ENCODE measurements at regions not wholly inside any gene's neighbourhood (a gene's known extent, or its start where the extent isn't known, plus 50 kb on each side); places are given as distances from the start of the nearest gene placed in this dataset.

DNA sequence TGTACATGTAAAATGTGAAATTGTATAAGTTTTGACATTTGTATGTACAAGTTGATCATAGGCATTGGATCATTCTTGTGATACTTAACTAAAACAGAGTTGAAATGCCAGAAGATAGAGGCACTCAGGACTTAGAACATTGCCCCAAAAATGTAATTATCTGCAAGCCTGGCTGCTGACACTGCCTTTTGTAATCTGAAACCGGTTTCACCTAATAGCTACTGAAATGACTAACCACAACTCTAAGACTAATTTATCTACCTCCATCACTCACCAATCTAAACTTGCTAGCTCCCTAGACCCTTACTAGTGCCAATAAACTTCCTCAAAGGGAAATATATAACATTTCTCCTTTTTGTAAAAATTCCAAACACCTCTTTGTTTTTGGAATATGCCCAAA, 2596.2 kb downstream of the PCDH9 start:
- TF ChIP-seq ZNF8 (CRISPR knock-in tag; IDR thresholded peaks at IDR 0.05) (no peak), ISL1 (CRISPR knock-in tag; IDR thresholded peaks at IDR 0.05) (peak; percentile 17; the same call in 1 of the 2 replicates), ZFP30 (CRISPR knock-in tag; IDR thresholded peaks at IDR 0.05) (no peak), RARB (CRISPR knock-in tag; IDR thresholded peaks at IDR 0.05) (no peak), BACH2 (CRISPR knock-in tag; IDR thresholded peaks at IDR 0.05; ENCODE audit: borderline replicate concordance) (no peak)
- no peak for ATAC-seq

DNA sequence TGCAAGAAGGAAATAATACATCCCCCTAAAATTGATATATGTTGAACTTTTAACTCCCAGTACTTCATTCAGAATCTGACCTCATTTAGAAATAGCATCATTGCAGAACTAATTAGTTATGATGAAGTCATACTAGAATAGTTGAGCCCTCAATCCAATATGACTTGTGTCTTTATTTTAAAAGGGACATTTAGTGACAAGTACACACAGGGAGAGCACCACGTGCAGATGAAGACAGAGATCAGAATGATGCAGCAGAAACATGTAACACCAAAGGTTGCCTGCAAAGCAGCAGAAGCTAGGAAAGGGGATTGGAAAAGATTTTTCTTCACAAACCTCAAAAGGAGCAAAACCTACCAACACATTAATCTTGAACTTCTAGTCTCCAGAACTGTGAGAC, 2602.5 kb downstream of the PCDH9 start:
- TF ChIP-seq, protein P1, sequence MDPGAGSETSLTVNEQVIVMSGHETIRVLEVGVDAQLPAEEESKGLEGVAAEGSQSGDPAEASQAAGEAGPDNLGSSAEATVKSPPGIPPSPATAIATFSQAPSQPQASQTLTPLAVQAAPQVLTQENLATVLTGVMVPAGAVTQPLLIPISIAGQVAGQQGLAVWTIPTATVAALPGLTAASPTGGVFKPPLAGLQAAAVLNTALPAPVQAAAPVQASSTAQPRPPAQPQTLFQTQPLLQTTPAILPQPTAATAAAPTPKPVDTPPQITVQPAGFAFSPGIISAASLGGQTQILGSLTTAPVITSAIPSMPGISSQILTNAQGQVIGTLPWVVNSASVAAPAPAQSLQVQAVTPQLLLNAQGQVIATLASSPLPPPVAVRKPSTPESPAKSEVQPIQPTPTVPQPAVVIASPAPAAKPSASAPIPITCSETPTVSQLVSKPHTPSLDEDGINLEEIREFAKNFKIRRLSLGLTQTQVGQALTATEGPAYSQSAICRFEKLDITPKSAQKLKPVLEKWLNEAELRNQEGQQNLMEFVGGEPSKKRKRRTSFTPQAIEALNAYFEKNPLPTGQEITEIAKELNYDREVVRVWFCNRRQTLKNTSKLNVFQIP (CRISPR knock-in tag; IDR thresholded peaks at IDR 0.05; ENCODE audit: borderline replicate concordance, low read depth), result no peak
- TF ChIP-seq BACH2 (CRISPR knock-in tag; IDR thresholded peaks at IDR 0.05; ENCODE audit: borderline replicate concordance) (no peak), TOX (CRISPR knock-in tag; IDR thresholded peaks at IDR 0.05; ENCODE audit: borderline replicate concordance) (no peak), ZNF70 (CRISPR knock-in tag; IDR thresholded peaks at IDR 0.05) (no peak)
- ATAC-seq, result no peak

DNA sequence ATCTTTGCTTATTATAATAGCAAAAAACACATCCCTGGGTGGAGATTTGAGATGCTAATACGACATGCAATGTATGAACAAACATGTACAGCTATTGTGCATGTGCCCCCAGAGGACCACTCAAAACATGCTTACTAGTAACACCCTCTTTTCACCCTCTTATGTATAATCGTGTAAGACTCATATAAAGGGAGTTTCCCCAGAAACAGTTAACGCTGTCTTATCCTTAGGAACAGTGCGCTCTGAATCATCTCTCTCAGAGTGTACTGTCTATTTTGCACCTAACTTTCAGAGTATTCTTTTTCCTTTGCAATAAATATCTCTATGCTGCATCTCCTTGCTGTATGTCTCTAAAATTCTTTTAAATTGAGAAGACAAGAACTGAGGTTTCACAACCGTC, 2604.0 kb downstream of the PCDH9 start:
- no peak for ATAC-seq
- no peak for TF ChIP-seq ISL1 (CRISPR knock-in tag; IDR thresholded peaks at IDR 0.05)
- no peak for TF ChIP-seq PPARA (CRISPR knock-in tag; IDR thresholded peaks at IDR 0.05; ENCODE audit: borderline replicate concordance)
- TF ChIP-seq, protein P1 (CRISPR knock-in tag; IDR thresholded peaks at IDR 0.05; ENCODE audit: borderline replicate concordance, low read depth), result no peak
- TF ChIP-seq ARNTL (CRISPR knock-in tag; IDR thresholded peaks at IDR 0.05; ENCODE audit: borderline replicate concordance, low read depth), result no peak
- TF ChIP-seq OSR1 (CRISPR knock-in tag; IDR thresholded peaks at IDR 0.05), result no peak
- no peak for TF ChIP-seq ESRRG (CRISPR knock-in tag; IDR thresholded peaks at IDR 0.05)
- TF ChIP-seq, protein P2, sequence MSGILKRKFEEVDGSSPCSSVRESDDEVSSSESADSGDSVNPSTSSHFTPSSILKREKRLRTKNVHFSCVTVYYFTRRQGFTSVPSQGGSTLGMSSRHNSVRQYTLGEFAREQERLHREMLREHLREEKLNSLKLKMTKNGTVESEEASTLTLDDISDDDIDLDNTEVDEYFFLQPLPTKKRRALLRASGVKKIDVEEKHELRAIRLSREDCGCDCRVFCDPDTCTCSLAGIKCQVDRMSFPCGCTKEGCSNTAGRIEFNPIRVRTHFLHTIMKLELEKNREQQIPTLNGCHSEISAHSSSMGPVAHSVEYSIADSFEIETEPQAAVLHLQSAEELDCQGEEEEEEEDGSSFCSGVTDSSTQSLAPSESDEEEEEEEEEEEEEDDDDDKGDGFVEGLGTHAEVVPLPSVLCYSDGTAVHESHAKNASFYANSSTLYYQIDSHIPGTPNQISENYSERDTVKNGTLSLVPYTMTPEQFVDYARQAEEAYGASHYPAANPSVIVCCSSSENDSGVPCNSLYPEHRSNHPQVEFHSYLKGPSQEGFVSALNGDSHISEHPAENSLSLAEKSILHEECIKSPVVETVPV (CRISPR knock-in tag; IDR thresholded peaks at IDR 0.05), result no peak
- no peak for TF ChIP-seq ZFP30 (CRISPR knock-in tag; IDR thresholded peaks at IDR 0.05)
- TF ChIP-seq TCF4 (CRISPR knock-in tag; IDR thresholded peaks at IDR 0.05; ENCODE audit: borderline replicate concordance), result no peak
- TF ChIP-seq TOX (CRISPR knock-in tag; IDR thresholded peaks at IDR 0.05; ENCODE audit: borderline replicate concordance), result no peak
- TF ChIP-seq ZFP3 (CRISPR knock-in tag; IDR thresholded peaks at IDR 0.05), result no peak
- TF ChIP-seq, protein P3, sequence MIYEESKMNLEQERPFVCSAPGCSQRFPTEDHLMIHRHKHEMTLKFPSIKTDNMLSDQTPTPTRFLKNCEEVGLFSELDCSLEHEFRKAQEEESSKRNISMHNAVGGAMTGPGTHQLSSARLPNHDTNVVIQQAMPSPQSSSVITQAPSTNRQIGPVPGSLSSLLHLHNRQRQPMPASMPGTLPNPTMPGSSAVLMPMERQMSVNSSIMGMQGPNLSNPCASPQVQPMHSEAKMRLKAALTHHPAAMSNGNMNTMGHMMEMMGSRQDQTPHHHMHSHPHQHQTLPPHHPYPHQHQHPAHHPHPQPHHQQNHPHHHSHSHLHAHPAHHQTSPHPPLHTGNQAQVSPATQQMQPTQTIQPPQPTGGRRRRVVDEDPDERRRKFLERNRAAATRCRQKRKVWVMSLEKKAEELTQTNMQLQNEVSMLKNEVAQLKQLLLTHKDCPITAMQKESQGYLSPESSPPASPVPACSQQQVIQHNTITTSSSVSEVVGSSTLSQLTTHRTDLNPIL (CRISPR knock-in tag; IDR thresholded peaks at IDR 0.05; ENCODE audit: low read depth), result no peak
- TF ChIP-seq SNAI2 (CRISPR knock-in tag; IDR thresholded peaks at IDR 0.05), result no peak
- no peak for TF ChIP-seq RARB (CRISPR knock-in tag; IDR thresholded peaks at IDR 0.05)
- TF ChIP-seq, protein P4, sequence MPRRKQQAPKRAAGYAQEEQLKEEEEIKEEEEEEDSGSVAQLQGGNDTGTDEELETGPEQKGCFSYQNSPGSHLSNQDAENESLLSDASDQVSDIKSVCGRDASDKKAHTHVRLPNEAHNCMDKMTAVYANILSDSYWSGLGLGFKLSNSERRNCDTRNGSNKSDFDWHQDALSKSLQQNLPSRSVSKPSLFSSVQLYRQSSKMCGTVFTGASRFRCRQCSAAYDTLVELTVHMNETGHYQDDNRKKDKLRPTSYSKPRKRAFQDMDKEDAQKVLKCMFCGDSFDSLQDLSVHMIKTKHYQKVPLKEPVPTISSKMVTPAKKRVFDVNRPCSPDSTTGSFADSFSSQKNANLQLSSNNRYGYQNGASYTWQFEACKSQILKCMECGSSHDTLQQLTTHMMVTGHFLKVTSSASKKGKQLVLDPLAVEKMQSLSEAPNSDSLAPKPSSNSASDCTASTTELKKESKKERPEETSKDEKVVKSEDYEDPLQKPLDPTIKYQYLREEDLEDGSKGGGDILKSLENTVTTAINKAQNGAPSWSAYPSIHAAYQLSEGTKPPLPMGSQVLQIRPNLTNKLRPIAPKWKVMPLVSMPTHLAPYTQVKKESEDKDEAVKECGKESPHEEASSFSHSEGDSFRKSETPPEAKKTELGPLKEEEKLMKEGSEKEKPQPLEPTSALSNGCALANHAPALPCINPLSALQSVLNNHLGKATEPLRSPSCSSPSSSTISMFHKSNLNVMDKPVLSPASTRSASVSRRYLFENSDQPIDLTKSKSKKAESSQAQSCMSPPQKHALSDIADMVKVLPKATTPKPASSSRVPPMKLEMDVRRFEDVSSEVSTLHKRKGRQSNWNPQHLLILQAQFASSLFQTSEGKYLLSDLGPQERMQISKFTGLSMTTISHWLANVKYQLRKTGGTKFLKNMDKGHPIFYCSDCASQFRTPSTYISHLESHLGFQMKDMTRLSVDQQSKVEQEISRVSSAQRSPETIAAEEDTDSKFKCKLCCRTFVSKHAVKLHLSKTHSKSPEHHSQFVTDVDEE (CRISPR knock-in tag; IDR thresholded peaks at IDR 0.05), result no peak
- no peak for TF ChIP-seq ZNF8 (CRISPR knock-in tag; IDR thresholded peaks at IDR 0.05)
- no peak for TF ChIP-seq ZNF565 (CRISPR knock-in tag; conservative IDR thresholded peaks at IDR 0.05; ENCODE audit: low read depth)
- TF ChIP-seq ZC3H10 (CRISPR knock-in tag; IDR thresholded peaks at IDR 0.05), result no peak
- TF ChIP-seq ZNF70 (CRISPR knock-in tag; IDR thresholded peaks at IDR 0.05), result no peak
- TF ChIP-seq BACH2 (CRISPR knock-in tag; IDR thresholded peaks at IDR 0.05; ENCODE audit: borderline replicate concordance), result no peak
